Central memory CD4-positive, alpha-beta T cell (primary cell): ENCODE measurements at regions not wholly inside any gene's neighbourhood (a gene's known extent, or its start where the extent isn't known, plus 50 kb on each side); places are given as distances from the start of the nearest gene placed in this dataset.

Experiments
- DNase-seq: peaks from one replicate; pipeline ENCODE4 v3.0.0; 2022

- no peak for DNase-seq
These were observed 225.5 kb upstream of the POU2AF2 start for GRCh38 chr11:111019871-111020670.

GRCh38 chr11:111019451-111019850 is 226.1 kb upstream of the POU2AF2 start:
- DNase-seq: no peak

- DNase-seq: no peak
These were observed 227.0 kb upstream of the POU2AF2 start for GRCh38 chr11:111018566-111018965.

GRCh38 chr11:111012491-111012890 is 233.0 kb upstream of the POU2AF2 start:
- DNase-seq: no peak

GRCh38 chr11:111011275-111011594 is 234.3 kb upstream of the POU2AF2 start:
- no peak for DNase-seq

- DNase-seq: no peak
These were observed 234.9 kb upstream of the POU2AF2 start for GRCh38 chr11:111010391-111011274.

- DNase-seq: no peak
These were observed 239.3 kb upstream of the POU2AF2 start for GRCh38 chr11:111006227-111006626.

- no peak for DNase-seq
These were observed 243.4 kb upstream of the POU2AF2 start for GRCh38 chr11:111001986-111002611.

GRCh38 chr11:111001081-111001430 is 244.5 kb upstream of the POU2AF2 start:
- DNase-seq: no peak

- DNase-seq: no peak
These were observed 245.0 kb upstream of the POU2AF2 start for GRCh38 chr11:111000400-111001080.

GRCh38 chr11:110992481-110992880 is 253.0 kb upstream of the POU2AF2 start:
- no peak for DNase-seq

- DNase-seq: no peak
These were observed 253.7 kb upstream of the POU2AF2 start for GRCh38 chr11:110991661-110992355.

- no peak for DNase-seq
These were observed 255.2 kb upstream of the POU2AF2 start for GRCh38 chr11:110990311-110990710.

- no peak for DNase-seq
These were observed 255.9 kb upstream of the POU2AF2 start for GRCh38 chr11:110989428-110990133.

- no peak for DNase-seq
These were observed 256.9 kb upstream of the POU2AF2 start for GRCh38 chr11:110988671-110989070.

- DNase-seq: no peak
These were observed 259.5 kb upstream of the POU2AF2 start for GRCh38 chr11:110986016-110986415.

GRCh38 chr11:110985547-110985946 is 260.0 kb upstream of the POU2AF2 start:
- DNase-seq: no peak

GRCh38 chr11:110984693-110985092 is 260.8 kb upstream of the POU2AF2 start:
- no peak for DNase-seq

- DNase-seq: no peak
These were observed 261.4 kb upstream of the POU2AF2 start for GRCh38 chr11:110984147-110984546.

GRCh38 chr11:110982214-110982613 is 263.3 kb upstream of the POU2AF2 start:
- DNase-seq: no peak

- DNase-seq: no peak
These were observed 265.8 kb upstream of the POU2AF2 start for GRCh38 chr11:110979696-110980095.

- no peak for DNase-seq
These were observed 265.4 kb upstream of the ARHGAP20 start for GRCh38 chr11:110977661-110978060.
